Spinal cord (tissue), 9 donors: ENCODE measurements at regions not wholly inside any gene's neighbourhood (a gene's known extent, or its start where the extent isn't known, plus 50 kb on each side); places are given as distances from the start of the nearest gene placed in this dataset.
A peak's percentile ranks its signal among the peaks of the same experiment; 100 is the strongest.

ENCODE experiments used
- DNase-seq, 6 donors: peaks; one replicate each; pipeline versions ENCODE4 v3.0.0 to v3.0.0-alpha.2; 2013 to 2015; ENCODE audit warnings: low spot score in 6 of 6, low read depth in 4 of 6
- H3K27ac ChIP-seq: one replicate; pipeline ENCODE4 v1.5.1; 2013; ENCODE audit warnings: low read depth, low read length, control low read depth
- H3K27me3 ChIP-seq: one replicate; pipeline ENCODE4 v1.6.1; 2013; ENCODE audit warnings: low read length; ENCODE audit not compliant: control insufficient read depth, insufficient read depth
- H3K36me3 ChIP-seq: one replicate; pipeline ENCODE4 v1.6.1; 2013; ENCODE audit warnings: low read length; ENCODE audit not compliant: control insufficient read depth, insufficient read depth
- H3K4me1 ChIP-seq: one replicate; pipeline ENCODE4 v1.6.1; 2013; ENCODE audit warnings: low read length; ENCODE audit not compliant: control insufficient read depth, insufficient read depth
- H3K4me3 ChIP-seq: one replicate; pipeline ENCODE4 v1.5.1; 2013; ENCODE audit warnings: low read depth, low read length, control low read depth
- H3K9me3 ChIP-seq: one replicate; pipeline ENCODE4 v1.6.1; 2013; ENCODE audit warnings: low read length; ENCODE audit not compliant: control insufficient read depth, insufficient read depth
- WGBS: methylation state at CpG from one replicate; pipeline ENCODE4 v1.1.5; 2013; ENCODE audit warnings: missing lambda C conversion rate; ENCODE audit not compliant: insufficient coverage; 5-methylcytosine and 5-hydroxymethylcytosine counted together
- donor health status: healthy.

DNA sequence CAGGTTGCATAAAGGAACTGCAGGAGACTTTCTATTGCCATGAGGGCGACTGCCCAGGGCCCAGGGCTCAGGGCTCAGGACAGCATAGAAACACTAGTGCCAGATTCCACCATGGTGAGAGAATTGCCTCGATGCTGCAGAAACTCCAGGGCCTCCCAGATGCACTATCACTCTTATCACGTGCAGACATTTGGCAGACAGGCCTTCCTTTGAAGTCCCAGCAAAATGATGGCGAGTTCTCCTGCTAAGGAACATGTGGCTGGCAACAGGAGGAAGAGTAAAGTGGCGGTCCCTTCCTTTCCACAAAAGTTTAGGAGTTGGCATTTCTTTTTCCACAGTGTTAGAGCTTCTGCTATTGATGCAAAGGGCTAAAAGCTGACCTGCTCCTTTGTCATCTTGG, 214.0 kb upstream of the LNX1 start:
- H3K36me3 ChIP-seq, result no peaks in the 10 kb centered on the region
- H3K4me3 ChIP-seq, result no peak overlapping the region
- H3K4me1 ChIP-seq, result no peaks in the 10 kb centered on the region
- H3K9me3 ChIP-seq, result no peaks in the 10 kb centered on the region
- no peak overlapping the region for H3K27ac ChIP-seq
- WGBS, result 73% methylated on average over 4 of the region's 5 CpGs
- DNase-seq, result no peak
- no peaks in the 10 kb centered on the region for H3K27me3 ChIP-seq

DNA sequence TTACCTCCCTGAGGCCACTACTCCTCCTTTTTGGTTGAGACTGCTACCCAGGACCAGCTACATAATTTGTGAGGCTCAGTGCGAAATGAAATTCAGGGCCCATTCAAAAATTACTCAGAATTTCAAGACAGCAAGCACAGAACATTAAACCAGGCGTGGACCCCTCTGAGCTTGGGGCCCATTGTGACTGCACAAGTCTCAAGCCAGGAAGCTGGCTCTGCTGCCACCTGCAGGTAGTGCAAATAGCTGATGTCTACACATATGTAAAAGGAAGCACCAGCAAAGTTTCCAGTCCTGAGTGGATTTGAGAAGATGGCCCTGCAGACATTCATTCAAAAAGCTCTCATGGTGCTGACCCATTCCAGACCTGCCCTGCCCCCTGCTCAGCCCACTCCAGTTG, 213.4 kb upstream of the LNX1 start:
- Histone ChIP-seq H3K4me3 (no peak overlapping the region), H3K27ac (no peak overlapping the region), H3K9me3 (no peaks in the 10 kb centered on the region), H3K36me3 (no peaks in the 10 kb centered on the region), H3K4me1 (no peaks in the 10 kb centered on the region), H3K27me3 (no peaks in the 10 kb centered on the region)
- DNase-seq, result no peak
- 100% methylated on average over 1 of the region's 2 CpGs for WGBS

DNA sequence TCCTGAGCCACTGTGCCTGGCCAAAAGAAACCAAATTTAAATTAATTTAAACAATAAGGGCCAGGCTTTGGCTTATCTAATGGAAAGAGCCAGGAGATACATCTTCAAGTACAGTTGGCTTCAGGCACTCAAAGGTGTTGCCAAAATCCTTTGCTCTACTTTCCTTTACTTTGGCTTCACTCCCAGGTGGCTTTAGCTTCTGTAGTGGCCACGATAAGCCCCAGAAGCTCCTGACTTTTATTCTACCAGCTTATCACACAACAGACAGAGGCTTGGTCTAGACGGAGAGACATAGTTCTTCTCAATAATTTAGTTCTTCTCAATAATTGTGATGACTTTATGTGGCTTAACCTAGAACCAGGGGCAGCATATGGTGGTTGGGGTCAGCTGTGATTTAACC, 211.2 kb upstream of the LNX1 start:
- H3K27me3 ChIP-seq, result no peaks in the 10 kb centered on the region
- H3K27ac ChIP-seq, result no peak overlapping the region
- no peaks in the 10 kb centered on the region for H3K4me1 ChIP-seq
- no peaks in the 10 kb centered on the region for H3K9me3 ChIP-seq
- no peaks in the 10 kb centered on the region for H3K36me3 ChIP-seq
- H3K4me3 ChIP-seq, result no peak overlapping the region
- DNase-seq, result no peak
- 100% methylated on average over 1 of the region's 2 CpGs for WGBS

DNA sequence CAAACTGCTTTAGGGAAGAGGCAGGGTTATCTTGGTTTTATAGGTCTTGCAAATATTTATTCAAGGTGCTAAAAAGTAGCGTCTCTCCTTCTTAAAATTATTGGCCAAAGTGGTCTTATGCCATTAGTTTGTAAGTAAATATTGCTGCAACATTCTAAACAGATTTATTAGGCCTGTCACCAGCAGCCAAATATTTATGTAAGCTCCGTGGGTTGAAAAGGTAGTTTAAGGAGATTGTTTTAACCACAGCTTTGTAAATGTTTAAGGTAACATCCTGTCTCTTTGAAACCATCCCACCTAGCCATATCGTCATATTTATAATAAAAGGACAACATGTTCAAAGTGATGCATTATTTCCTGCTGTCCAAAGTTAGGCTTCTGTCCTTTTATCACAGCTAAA, 210.1 kb upstream of the LNX1 start:
- Histone ChIP-seq H3K9me3 (no peaks in the 10 kb centered on the region), H3K4me3 (no peak overlapping the region), H3K27ac (no peak overlapping the region), H3K36me3 (no peaks in the 10 kb centered on the region), H3K4me1 (no peaks in the 10 kb centered on the region), H3K27me3 (no peaks in the 10 kb centered on the region)
- WGBS, result no CpG with 5 or more reads among the region's 3 CpGs
- DNase-seq, result no peak

DNA sequence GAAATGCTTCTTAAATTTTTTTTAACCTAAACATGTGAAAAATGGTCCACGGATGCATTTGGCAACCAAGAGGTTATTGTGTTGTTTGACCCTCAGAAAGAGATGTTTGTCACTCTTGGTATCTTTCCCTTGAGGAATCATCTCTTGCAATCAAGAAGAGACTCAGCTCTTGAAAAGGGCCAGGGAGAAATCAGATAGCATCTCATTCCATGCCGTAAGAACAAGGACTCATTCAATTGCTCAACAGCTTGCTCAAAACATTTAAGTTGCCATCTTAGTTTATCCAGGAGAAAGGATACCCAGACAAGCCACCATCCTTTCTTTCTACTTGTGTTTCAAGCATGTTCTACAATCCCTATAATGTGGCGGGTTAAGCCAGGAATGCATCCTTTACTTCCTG, 209.5 kb upstream of the LNX1 start:
- Histone ChIP-seq H3K27me3 (no peaks in the 10 kb centered on the region), H3K36me3 (no peaks in the 10 kb centered on the region), H3K4me1 (no peaks in the 10 kb centered on the region), H3K4me3 (no peak overlapping the region), H3K9me3 (no peaks in the 10 kb centered on the region), H3K27ac (no peak overlapping the region)
- WGBS, result 92% methylated on average over 2 of the region's 3 CpGs
- no peak for DNase-seq

DNA sequence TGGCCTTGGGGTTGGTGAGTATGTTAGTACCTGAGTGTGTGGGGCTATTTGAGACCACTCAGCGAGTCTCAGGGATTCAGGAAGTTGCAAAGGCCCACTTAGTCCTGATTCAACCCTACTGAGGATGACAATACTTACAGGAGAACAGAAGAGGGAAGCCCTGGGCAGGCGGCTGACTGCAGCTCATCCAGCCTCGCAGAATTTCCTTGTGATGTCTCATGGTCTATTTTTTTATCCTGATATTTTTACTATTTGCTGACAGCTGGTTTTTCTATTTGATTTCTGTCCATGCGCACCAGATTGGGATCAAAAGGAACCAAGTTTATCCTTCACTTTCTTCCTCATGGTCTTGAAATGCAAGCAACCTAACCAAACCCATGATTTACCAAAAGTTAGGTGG, 201.8 kb upstream of the LNX1 start:
- whole genome bisulfite sequencing, result 75% methylated on average over 1 of the region's 4 CpGs
- H3K36me3 ChIP-seq, result no peaks in the 10 kb centered on the region
- no peaks in the 10 kb centered on the region for H3K9me3 ChIP-seq
- no peak for DNase-seq
- no peak overlapping the region for H3K4me3 ChIP-seq
- no peaks in the 10 kb centered on the region for H3K27me3 ChIP-seq
- H3K27ac ChIP-seq, result no peak overlapping the region
- H3K4me1 ChIP-seq, result no peaks in the 10 kb centered on the region

DNA sequence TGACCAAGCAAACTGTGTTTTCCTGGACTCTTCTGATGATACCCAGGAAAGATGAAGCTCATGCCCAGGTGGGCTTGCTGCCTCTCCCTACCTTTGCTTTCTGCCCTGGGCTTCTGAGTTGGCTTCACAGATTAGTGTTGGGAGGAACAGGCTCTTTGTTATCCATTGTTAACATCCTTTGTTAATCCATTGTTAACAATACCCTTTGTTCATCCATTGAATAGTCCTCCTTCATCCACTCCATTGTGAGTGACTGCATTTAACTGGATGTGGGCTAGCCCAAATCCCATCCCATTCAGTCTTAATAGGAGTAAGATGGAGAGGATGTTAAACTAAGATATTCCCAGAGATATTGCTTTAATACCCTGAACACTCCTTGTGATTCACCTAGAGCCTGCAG, 199.0 kb upstream of the LNX1 start:
- Histone ChIP-seq H3K9me3 (no peaks in the 10 kb centered on the region), H3K36me3 (no peaks in the 10 kb centered on the region), H3K4me1 (no peaks in the 10 kb centered on the region), H3K27ac (no peak overlapping the region), H3K4me3 (no peak overlapping the region), H3K27me3 (no peaks in the 10 kb centered on the region)
- no peak for DNase-seq

DNA sequence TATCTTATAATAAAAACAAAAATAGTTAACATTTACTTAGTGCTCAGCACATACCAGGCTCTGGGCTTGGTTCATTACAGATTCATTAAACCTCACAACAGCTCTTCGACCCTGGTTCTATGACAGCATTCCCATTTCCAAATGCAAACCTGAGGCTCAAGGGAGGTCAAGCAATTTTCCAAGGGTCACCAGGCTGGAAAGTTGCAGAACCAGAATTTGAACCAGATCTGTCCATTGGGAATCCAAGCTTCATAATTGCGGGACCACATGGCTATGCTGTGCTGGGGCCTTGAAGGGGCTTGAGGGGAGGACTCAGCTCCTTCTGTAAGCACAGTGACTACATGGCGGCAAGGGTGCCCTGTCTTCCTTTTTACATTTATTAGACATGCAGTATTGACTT, 197.3 kb upstream of the LNX1 start:
- DNase-seq, result no peak
- no peaks in the 10 kb centered on the region for H3K4me1 ChIP-seq
- H3K27ac ChIP-seq, result no peak overlapping the region
- WGBS, result 100% methylated on average over 2 of the region's 3 CpGs
- no peaks in the 10 kb centered on the region for H3K27me3 ChIP-seq
- H3K4me3 ChIP-seq, result no peak overlapping the region
- H3K9me3 ChIP-seq, result no peaks in the 10 kb centered on the region
- H3K36me3 ChIP-seq, result no peaks in the 10 kb centered on the region

DNA sequence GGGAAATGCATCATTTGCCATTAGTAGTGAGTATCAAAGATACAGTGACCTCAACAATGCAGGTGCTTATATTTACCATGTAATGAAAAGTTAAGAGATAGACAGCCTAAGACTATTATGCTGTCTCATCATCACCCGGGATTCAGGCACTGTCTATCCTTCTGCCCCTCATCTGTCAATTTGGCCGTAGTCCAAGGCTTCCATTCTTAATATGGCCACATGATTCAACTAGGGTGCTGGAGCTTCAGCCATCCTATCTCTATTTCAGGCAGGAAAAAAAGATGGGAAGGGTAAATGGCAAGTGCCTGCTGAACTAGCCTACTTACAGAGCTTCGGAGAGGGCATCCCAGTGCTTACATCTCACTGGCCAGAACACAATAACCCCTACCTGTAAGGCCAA, 196.7 kb upstream of the LNX1 start:
- H3K4me3 ChIP-seq, result no peak overlapping the region
- no CpG with 5 or more reads among the region's 3 CpGs for WGBS
- no peaks in the 10 kb centered on the region for H3K36me3 ChIP-seq
- no peaks in the 10 kb centered on the region for H3K27me3 ChIP-seq
- H3K27ac ChIP-seq, result no peak overlapping the region
- DNase-seq, result no peak
- no peaks in the 10 kb centered on the region for H3K4me1 ChIP-seq
- H3K9me3 ChIP-seq, result no peaks in the 10 kb centered on the region

DNA sequence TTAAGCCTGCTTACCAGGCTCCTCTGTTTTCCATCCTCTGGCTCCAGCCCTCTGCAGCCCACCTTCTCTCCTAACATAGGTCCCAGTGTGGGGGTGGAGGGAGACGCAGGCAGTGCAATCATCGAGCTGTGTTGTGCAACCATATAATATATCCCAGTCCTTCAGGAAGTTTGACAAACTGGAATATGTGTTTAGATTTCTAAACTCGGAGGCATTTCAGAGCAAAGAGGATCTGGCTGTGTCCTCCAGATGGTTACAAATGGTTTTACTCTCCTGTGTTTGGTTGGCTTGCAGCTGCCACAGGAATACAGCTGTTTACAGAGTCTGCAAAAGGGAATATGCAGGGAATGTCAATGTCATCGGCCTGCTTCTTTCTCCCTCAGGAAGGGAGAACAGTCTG, 195.3 kb upstream of the LNX1 start:
- peak in 1 of 6 donors; percentile 39 for DNase-seq
- Histone ChIP-seq H3K4me1 (no peaks in the 10 kb centered on the region), H3K27me3 (no peaks in the 10 kb centered on the region), H3K36me3 (no peaks in the 10 kb centered on the region), H3K27ac (no peak overlapping the region), H3K9me3 (no peaks in the 10 kb centered on the region), H3K4me3 (no peak overlapping the region)
- WGBS, result 63% methylated on average over 2 of the region's 4 CpGs

DNA sequence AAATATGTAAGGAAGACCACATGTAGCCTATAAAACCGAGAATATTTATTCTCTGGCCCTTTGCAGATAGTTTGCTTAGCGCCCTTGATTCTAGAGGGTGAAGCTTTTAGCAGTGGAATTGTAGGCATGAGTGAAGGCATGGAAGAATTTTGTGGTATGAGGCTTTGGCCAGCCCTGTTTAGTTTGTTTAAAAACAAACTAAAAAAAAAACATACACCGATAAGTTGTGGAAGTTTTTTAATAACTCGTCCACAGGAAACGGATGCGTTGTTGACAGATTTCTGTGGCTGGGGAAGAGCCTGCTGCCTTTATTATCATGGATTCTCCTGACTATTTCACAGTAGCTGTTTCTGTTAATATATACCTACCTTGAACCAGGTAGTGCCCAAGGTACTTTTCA, 194.7 kb upstream of the LNX1 start:
- no peak for DNase-seq

More for the DNA sequence above, 194.7 kb upstream of the LNX1 start:
- Histone ChIP-seq H3K27ac (no peak overlapping the region), H3K4me3 (no peak overlapping the region), H3K4me1 (no peaks in the 10 kb centered on the region), H3K9me3 (no peaks in the 10 kb centered on the region), H3K27me3 (no peaks in the 10 kb centered on the region), H3K36me3 (no peaks in the 10 kb centered on the region)
- 90% methylated on average over 2 of the region's 6 CpGs for WGBS
